Right ventricle myocardium inferior (tissue), 1 donor: ENCODE measurements at regions not wholly inside any gene's neighbourhood (a gene's known extent, or its start where the extent isn't known, plus 50 kb on each side); places are given as distances from the start of the nearest gene placed in this dataset.

Experiments
- ATAC-seq: fragments of 200-7000 bp; cut with Tn5 transposase; one replicate; pipeline ENCODE4 v1.9.1; 2020; ENCODE audit warnings: mild to moderate bottlenecking, moderate library complexity
- DNase-seq: peaks from one replicate; pipeline ENCODE4 v3.0.0; 2021; ENCODE audit errors: missing footprints
- intact Hi-C: fragments of 100-400 bp; cut with DNase I; formaldehyde crosslinking; loops from one replicate; pipeline ENCODE4 v1.11.0; 2022
- donor health status: DM: no; HTN: yes; CAD: no; lungs with severe emphysema.

GRCh38 chr3:178457511-178457910 is 78.7 kb upstream of the KCNMB2 start:
- intact Hi-C loops = loop anchor here (10.0 kb wide), 2 partner anchors 217 to 387 kb away; no protein-coding TSS in a partner anchor
- no peak for ATAC-seq
- DNase-seq = no peak

- no peak for ATAC-seq
- intact Hi-C loops = loop anchor here (10.0 kb wide), 2 partner anchors 216 to 386 kb away; no protein-coding TSS in a partner anchor
These were observed 77.8 kb upstream of the KCNMB2 start for GRCh38 chr3:178458313-178459037.

DNA sequence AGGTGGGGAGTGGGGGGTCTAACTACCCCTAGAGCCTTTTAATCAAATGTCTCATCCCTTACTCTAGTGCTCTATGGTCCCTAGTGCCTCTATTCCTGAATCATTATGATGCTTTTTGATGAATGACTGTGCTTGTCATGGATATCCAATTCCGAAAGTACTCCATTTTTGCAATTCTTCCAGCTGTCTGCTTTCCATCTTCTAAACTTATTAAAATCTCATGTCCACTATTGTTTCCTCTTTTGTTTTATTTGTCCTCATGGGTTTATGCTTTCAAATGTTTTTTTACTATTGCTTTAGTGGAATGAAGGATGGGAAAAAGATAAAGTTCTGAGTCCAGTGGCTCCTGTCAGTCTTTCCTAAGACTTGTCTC is 77.2 kb upstream of the KCNMB2 start:
- intact Hi-C loops = loop anchor here (10.0 kb wide), 2 partner anchors 216 to 386 kb away; no protein-coding TSS in a partner anchor
- no peak for ATAC-seq

More at GRCh38 chr3:178458313-178459037, 77.8 kb upstream of the KCNMB2 start:
- DNase-seq = no peak

GRCh38 chr3:178465260-178466180 is 70.7 kb upstream of the KCNMB2 start:
- intact Hi-C loops = no loop called here
- DNase-seq (no peak), ATAC-seq (no peak)

More for the DNA sequence above, 77.2 kb upstream of the KCNMB2 start:
- no peak for DNase-seq

DNA sequence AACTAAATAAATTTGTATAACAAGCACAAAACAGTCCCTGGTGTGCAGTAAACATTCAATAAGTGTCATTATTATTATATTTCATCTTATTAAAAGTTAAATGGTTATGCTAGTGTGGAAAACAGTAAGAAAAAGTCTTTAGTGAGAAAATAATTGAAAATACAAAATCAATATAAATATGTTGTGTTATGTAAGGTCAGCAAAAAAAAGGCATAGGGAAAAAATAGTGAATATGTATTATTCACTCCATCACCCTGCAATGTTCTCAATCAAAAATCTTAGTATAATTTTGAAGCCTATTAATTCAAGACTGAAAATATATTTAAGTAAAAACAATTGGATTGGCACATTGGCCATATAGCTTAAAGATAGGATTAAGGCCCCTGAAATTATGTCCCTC is 63.3 kb upstream of the KCNMB2 start:
- no peak for DNase-seq
- intact Hi-C loops = no loop called here

GRCh38 chr3:178474526-178474925 is 61.7 kb upstream of the KCNMB2 start:
- intact Hi-C loops = no loop called here
- ATAC-seq (no peak), DNase-seq (no peak)

More for the DNA sequence above, 63.3 kb upstream of the KCNMB2 start:
- ATAC-seq = no peak

DNA sequence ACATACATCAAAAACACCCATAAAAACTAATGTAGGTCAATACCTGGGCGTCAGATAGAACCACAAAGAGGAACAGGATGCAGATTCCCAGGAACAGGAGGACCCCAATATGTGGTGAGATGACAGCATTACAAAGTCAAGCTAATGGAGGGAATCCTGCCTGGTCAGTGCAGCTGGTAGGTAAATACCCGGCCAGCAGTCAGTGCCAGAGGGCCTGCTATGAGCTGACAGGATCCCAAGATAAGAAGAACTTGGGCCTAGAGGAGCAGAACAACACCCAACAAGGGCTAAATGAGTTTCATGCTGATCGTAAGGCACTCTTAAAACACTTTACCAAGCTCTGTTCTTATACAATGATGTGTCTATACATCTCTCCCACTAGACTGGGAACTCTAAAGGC is 61.2 kb upstream of the KCNMB2 start:
- no peak for DNase-seq
- intact Hi-C loops = no loop called here
- no peak for ATAC-seq

GRCh38 chr3:178476886-178477285 is 59.4 kb upstream of the KCNMB2 start:
- intact Hi-C loops = no loop called here
- ATAC-seq (no peak), DNase-seq (no peak)

DNA sequence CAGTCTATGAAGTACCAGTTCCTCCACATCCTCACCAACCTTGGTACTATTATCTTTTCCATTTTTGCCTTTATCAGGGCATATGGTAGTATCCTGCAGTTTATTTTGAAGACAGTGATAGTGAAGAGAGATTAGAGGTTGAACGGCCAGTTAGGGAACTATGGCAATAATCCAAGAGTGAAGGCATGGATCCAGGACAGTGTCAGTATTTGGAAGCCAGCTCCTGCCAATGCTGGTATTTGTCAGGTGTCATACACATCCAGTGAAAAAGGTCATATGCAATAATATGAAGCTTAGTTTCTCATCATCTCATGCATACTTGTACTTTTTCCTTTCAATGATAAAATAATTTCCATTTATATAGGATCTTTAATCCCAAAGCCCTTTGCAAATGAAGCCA is 56.8 kb upstream of the KCNMB2 start:
- DNase-seq (no peak), ATAC-seq (peak; percentile 27)
- intact Hi-C loops = no loop called here

DNA sequence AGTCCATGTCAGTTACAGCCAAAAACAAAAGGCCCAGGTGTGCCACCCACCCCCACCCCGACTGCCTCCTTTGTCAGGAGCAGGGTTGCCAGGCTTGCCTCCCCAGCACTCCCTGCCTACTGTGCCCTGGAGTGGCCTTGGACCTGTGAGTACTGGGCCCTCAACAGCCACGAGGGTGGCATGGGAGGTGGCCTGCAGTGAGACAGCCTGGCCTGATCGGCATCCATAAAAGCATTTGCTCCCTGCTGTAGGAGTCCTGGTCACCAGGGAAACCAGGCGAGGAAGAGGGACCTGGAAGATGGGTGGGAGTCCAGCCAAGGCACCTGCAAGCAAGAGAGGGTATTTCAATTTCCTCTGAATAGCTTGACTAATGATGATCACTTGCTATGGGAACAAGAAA is 56.4 kb upstream of the KCNMB2 start:
- DNase-seq = no peak
- ATAC-seq = peak; percentile 40
- intact Hi-C loops = no loop called here

DNA sequence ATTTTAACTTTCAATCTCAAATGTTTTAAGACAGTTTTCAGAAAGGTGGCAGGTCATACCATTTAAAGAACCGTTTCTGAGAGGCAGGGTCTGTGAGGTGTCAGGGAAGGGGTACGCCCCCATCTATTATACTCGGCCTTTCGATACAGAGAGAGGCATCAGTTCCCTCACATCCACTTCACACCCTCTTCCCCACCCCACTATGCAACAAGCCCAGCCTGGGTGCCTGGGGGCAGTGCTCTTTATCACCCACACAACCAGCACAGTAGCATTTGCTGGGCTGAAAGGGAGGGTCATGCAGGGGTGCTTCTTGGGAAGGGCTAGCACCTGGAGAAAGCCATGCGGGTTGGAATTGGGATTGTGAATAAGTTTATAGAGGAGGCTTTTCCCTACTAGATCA is 56.0 kb upstream of the KCNMB2 start:
- intact Hi-C loops = no loop called here
- DNase-seq = no peak
- no peak for ATAC-seq

- no peak for ATAC-seq
- no peak for DNase-seq
- intact Hi-C loops = no loop called here
These were observed 55.4 kb upstream of the KCNMB2 start for GRCh38 chr3:178480795-178481194.

GRCh38 chr3:178482981-178483380 is 53.3 kb upstream of the KCNMB2 start:
- ATAC-seq (no peak), DNase-seq (no peak)
- intact Hi-C loops = no loop called here

DNA sequence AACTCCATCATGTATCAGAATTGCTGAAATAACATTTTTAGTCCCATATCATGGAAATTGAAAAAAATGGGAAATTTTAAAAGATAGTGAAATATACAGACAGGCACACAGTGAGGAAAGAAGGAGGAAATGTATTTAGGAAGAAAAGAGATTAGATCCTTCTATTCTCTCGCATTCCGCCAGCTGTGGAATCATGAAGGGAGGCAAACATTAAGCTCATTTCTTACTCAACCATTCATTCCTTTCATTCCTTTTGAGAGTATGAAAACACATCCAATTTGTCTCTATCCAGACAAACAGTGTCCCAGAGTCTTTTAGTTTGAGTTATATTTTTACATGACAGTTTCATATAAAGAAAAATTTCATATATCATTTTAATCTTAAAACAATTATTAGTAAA is 52.5 kb upstream of the KCNMB2 start:
- ATAC-seq (no peak), DNase-seq (no peak)
- intact Hi-C loops = no loop called here

GRCh38 chr3:178485756-178486155 is 50.5 kb upstream of the KCNMB2 start:
- DNase-seq (no peak), ATAC-seq (no peak)
- intact Hi-C loops = no loop called here
